HG03175 (cell line): ENCODE measurements at regions not wholly inside any gene's neighbourhood (a gene's known extent, or its start where the extent isn't known, plus 50 kb on each side); places are given as distances from the start of the nearest gene placed in this dataset.
"Not testable (repeated sequence)": the region's sequence is repeated elsewhere in the genome, so short reads cannot be mapped to it uniquely, and the experiment has no call there.

ENCODE experiments used
- ATAC-seq: cut with Tn5 transposase; IDR thresholded peaks from one replicate; pipeline ENCODE4 v1.9.1; 2021; ENCODE audit warnings: mild to moderate bottlenecking, moderate library complexity; ENCODE audit not compliant: unreplicated experiment

GRCh38 chr4:11698846-11699590 lies 270.3 kb upstream of the HS3ST1 start:
- no peak for ATAC-seq

GRCh38 chr4:11698033-11698432 lies 269.3 kb upstream of the HS3ST1 start:
- ATAC-seq, result no peak

GRCh38 chr4:11693693-11694092 lies 265.0 kb upstream of the HS3ST1 start:
- ATAC-seq, result no peak

- ATAC-seq, result no peak
Measured at GRCh38 chr4:11691236-11691635, 262.5 kb upstream of the HS3ST1 start.

GRCh38 chr4:11687727-11688126 lies 259.0 kb upstream of the HS3ST1 start:
- ATAC-seq, result no peak

- ATAC-seq, result no peak
Measured at GRCh38 chr4:11685481-11685880, 256.8 kb upstream of the HS3ST1 start.

- ATAC-seq, result no peak
Measured at GRCh38 chr4:11675051-11675800, 246.5 kb upstream of the HS3ST1 start.

GRCh38 chr4:11670304-11670703 lies 241.6 kb upstream of the HS3ST1 start:
- no peak for ATAC-seq

- ATAC-seq, result no peak
Measured at GRCh38 chr4:11669156-11669555, 240.5 kb upstream of the HS3ST1 start.

- ATAC-seq, result no peak
Measured at GRCh38 chr4:11663114-11663513, 234.4 kb upstream of the HS3ST1 start.

- no peak for ATAC-seq
Measured at GRCh38 chr4:11650801-11651596, 222.3 kb upstream of the HS3ST1 start.

GRCh38 chr4:11647433-11647832 lies 218.7 kb upstream of the HS3ST1 start:
- no peak for ATAC-seq

GRCh38 chr4:11643081-11643480 lies 214.4 kb upstream of the HS3ST1 start:
- ATAC-seq, result not testable (repeated sequence)

- no peak for ATAC-seq
Measured at GRCh38 chr4:11640584-11640983, 211.9 kb upstream of the HS3ST1 start.

GRCh38 chr4:11636551-11636950 lies 207.9 kb upstream of the HS3ST1 start:
- no peak for ATAC-seq

GRCh38 chr4:11636031-11636430 lies 207.3 kb upstream of the HS3ST1 start:
- no peak for ATAC-seq

GRCh38 chr4:11635342-11635741 lies 206.6 kb upstream of the HS3ST1 start:
- no peak for ATAC-seq

GRCh38 chr4:11634283-11634682 lies 205.6 kb upstream of the HS3ST1 start:
- no peak for ATAC-seq

GRCh38 chr4:11633430-11633829 lies 204.7 kb upstream of the HS3ST1 start:
- no peak for ATAC-seq

- ATAC-seq, result no peak
Measured at GRCh38 chr4:11632483-11632882, 203.8 kb upstream of the HS3ST1 start.

GRCh38 chr4:11632025-11632424 lies 203.3 kb upstream of the HS3ST1 start:
- no peak for ATAC-seq

- ATAC-seq, result no peak
Measured at GRCh38 chr4:11631416-11631815, 202.7 kb upstream of the HS3ST1 start.
